Kidney tubule cell (primary cell): ENCODE measurements at regions not wholly inside any gene's neighbourhood (a gene's known extent, or its start where the extent isn't known, plus 50 kb on each side); places are given as distances from the start of the nearest gene placed in this dataset.

Source experiments
- DNase-seq: peaks from one replicate; pipeline ENCODE4 v3.0.0-alpha.2; 2018; ENCODE audit warnings: low spot score

- DNase-seq, result no peak
These were observed 82.8 kb upstream of the TMEM18 start for GRCh38 chr2:760001-760400.

GRCh38 chr2:758073-758820 lies 81.0 kb upstream of the TMEM18 start:
- no peak for DNase-seq

- DNase-seq, result no peak
These were observed 75.9 kb upstream of the TMEM18 start for GRCh38 chr2:753123-753522.

GRCh38 chr2:751474-751873 lies 74.3 kb upstream of the TMEM18 start:
- DNase-seq, result no peak

- no peak for DNase-seq
These were observed 73.4 kb upstream of the TMEM18 start for GRCh38 chr2:750628-751027.

- DNase-seq, result no peak
These were observed 70.7 kb upstream of the TMEM18 start for GRCh38 chr2:747762-748351.

- no peak for DNase-seq
These were observed 69.5 kb upstream of the TMEM18 start for GRCh38 chr2:746697-747096.

- no peak for DNase-seq
These were observed 66.9 kb upstream of the TMEM18 start for GRCh38 chr2:744088-744487.

- no peak for DNase-seq
These were observed 65.0 kb upstream of the TMEM18 start for GRCh38 chr2:742221-742620.

- DNase-seq, result no peak
These were observed 63.9 kb upstream of the TMEM18 start for GRCh38 chr2:741195-741496.

GRCh38 chr2:740322-741194 lies 63.4 kb upstream of the TMEM18 start:
- peak; percentile 96 for DNase-seq

- peak; percentile 66 for DNase-seq
These were observed 62.7 kb upstream of the TMEM18 start for GRCh38 chr2:739864-740321.

GRCh38 chr2:736939-737338 lies 59.7 kb upstream of the TMEM18 start:
- no peak for DNase-seq

GRCh38 chr2:735670-736218 lies 58.5 kb upstream of the TMEM18 start:
- no peak for DNase-seq

GRCh38 chr2:734496-734895 lies 57.3 kb upstream of the TMEM18 start:
- DNase-seq, result no peak

GRCh38 chr2:733495-733894 lies 56.3 kb upstream of the TMEM18 start:
- DNase-seq, result no peak

GRCh38 chr2:733001-733400 lies 55.8 kb upstream of the TMEM18 start:
- no peak for DNase-seq

GRCh38 chr2:731711-732110 lies 54.5 kb upstream of the TMEM18 start:
- no peak for DNase-seq

- DNase-seq, result no peak
These were observed 52.2 kb upstream of the TMEM18 start for GRCh38 chr2:729376-729861.

GRCh38 chr2:728165-728564 lies 51.0 kb upstream of the TMEM18 start:
- no peak for DNase-seq

GRCh38 chr2:727071-727470 lies 49.9 kb upstream of the TMEM18 start:
- no peak for DNase-seq
